ENCODE measurements at regions not wholly inside any gene's neighbourhood (a gene's known extent, or its start where the extent isn't known, plus 50 kb on each side); places are given as distances from the start of the nearest gene placed in this dataset.

DNA sequence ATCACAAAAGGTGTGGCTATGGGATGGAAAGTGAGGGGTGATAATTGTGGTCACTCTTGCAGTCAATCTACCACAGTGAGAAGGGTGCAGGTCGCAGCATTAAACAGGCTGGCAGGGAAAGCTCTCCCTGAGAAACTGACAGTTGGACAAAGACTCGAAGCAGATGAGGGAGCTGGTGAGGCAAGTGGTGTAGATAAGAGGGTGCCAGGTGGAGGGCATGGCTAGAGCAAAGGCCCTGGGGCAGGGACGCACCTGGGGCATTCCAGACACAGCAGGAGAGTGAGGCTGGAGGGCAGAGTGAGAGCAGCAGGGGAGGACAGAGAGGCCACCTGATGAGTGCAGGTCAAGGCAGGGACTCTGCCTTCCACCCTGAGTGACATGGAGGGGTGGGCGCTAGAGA lies 264.8 kb downstream of the PRDM2 start:
- Histone ChIP-seq H3K27ac (ENCODE audit: low read depth in 1 of 3, low read length in 2 of 3) (no peak overlapping the region), H3K36me3 (ENCODE audit: control insufficient read depth in 3 of 3, insufficient read depth in 2 of 3, low read depth in 1 of 3, low read length in 3 of 3) (no peaks in the 10 kb centered on the region), H3K9me3 (ENCODE audit: control insufficient read depth in 2 of 2, insufficient read depth in 1 of 2, low read depth in 1 of 2, low read length in 1 of 2) (peaks cover 0 to 7% of the 10 kb centered on the region in 2 donors), H3K4me1 (ENCODE audit: control insufficient read depth in 3 of 3, insufficient read depth in 2 of 3, low read depth in 1 of 3, low read length in 2 of 3) (no peaks in the 10 kb centered on the region), H3K27me3 (ENCODE audit: control insufficient read depth in 3 of 3, insufficient read depth in 3 of 3, low read length in 3 of 3) (peaks cover 0 to 2% (median 0%) of the 10 kb centered on the region in 3 donors), H3K4me3 (ENCODE audit: low read depth in 1 of 3, low read length in 3 of 3) (no peak overlapping the region)
- WGBS, 3 donors, result 58 to 73% (median 67%) methylated on average over 4 of the region's 4 CpGs
- FAIRE-seq (no peak), DNase-seq (no peak)

DNA sequence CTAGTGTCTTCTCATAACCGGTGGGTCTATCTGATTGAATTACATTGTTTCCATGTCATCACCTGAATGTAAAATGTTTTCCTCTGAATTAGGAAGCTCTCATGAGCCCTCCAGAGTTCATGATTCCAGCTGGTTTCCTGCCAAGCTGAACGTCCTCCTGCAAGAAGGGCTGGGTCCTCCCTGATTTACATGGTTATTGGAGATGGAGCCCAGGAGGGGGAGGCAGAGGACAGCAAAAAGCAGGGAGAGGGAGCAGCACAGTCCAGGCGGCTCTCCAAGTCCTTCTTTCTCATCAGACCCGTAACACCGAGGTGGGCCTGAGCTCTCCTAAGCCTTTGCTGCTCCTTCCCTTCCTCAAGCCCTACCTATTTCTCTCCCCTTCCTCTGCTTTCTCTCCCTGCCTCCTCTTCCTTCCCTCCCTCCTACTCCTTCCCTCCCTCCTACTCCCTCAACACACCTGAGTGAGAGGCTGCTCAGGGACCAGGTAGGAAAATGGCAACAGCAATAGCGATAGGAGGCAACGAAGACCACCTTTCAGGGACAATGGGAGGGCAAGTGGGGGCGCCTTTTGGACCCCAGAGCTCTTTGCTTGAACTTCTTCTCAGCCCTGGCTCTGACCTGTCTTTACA lies 265.9 kb downstream of the PRDM2 start:
- peaks cover under 1 to 12% of the 10 kb centered on the region in 2 donors for H3K9me3 ChIP-seq (ENCODE audit: control insufficient read depth in 2 of 2, insufficient read depth in 1 of 2, low read depth in 1 of 2, low read length in 1 of 2)
- H3K4me1 ChIP-seq (ENCODE audit: control insufficient read depth in 3 of 3, insufficient read depth in 2 of 3, low read depth in 1 of 3, low read length in 2 of 3), result no peaks in the 10 kb centered on the region
- H3K27me3 ChIP-seq (ENCODE audit: control insufficient read depth in 3 of 3, insufficient read depth in 3 of 3, low read length in 3 of 3), result peaks cover 0 to 2% (median 0%) of the 10 kb centered on the region in 3 donors
- DNase-seq (peak; percentile 56 to 69), FAIRE-seq (no peak)
- H3K4me3 ChIP-seq (ENCODE audit: low read depth in 1 of 3, low read length in 3 of 3), result no peak overlapping the region
- H3K27ac ChIP-seq (ENCODE audit: low read depth in 1 of 3, low read length in 2 of 3), result no peak overlapping the region
- 25 to 37% (median 29%) methylated on average over 8 of the region's 8 CpGs for WGBS, 3 donors
- no peaks in the 10 kb centered on the region for H3K36me3 ChIP-seq (ENCODE audit: control insufficient read depth in 3 of 3, insufficient read depth in 2 of 3, low read depth in 1 of 3, low read length in 3 of 3)

DNA sequence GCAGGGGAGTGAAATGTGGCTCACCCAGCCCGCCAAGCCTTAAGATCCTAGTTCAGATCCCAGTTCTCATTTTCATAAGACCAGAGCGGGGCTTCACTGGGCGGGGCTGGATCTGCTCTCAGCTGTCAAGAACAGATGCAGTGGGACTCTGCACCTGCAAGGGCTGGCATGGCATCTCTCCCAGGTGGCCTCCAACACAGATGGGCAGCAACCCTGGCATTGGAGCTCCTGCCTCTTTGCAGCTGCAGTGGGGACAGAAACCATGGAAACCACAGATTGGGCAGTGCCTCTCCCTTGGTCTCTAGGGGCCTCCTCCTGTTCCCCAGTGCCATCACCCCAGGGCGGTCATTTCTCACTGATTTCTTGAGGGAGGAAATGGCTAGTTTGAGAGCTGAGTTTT lies 267.7 kb downstream of the PRDM2 start:
- WGBS, 3 donors, result 86 to 91% (median 89%) methylated on average over 4 of the region's 4 CpGs
- no peaks in the 10 kb centered on the region for H3K36me3 ChIP-seq (ENCODE audit: control insufficient read depth in 3 of 3, insufficient read depth in 2 of 3, low read depth in 1 of 3, low read length in 3 of 3)
- H3K27ac ChIP-seq (ENCODE audit: low read depth in 1 of 3, low read length in 2 of 3), result no peak overlapping the region
- H3K9me3 ChIP-seq (ENCODE audit: control insufficient read depth in 2 of 2, insufficient read depth in 1 of 2, low read depth in 1 of 2, low read length in 1 of 2), result peaks cover 1 to 14% of the 10 kb centered on the region in 2 donors
- no peak for FAIRE-seq
- no peak overlapping the region for H3K4me3 ChIP-seq (ENCODE audit: low read depth in 1 of 3, low read length in 3 of 3)
- peaks cover 0 to 2% (median 0%) of the 10 kb centered on the region in 3 donors for H3K27me3 ChIP-seq (ENCODE audit: control insufficient read depth in 3 of 3, insufficient read depth in 3 of 3, low read length in 3 of 3)
- no peaks in the 10 kb centered on the region for H3K4me1 ChIP-seq (ENCODE audit: control insufficient read depth in 3 of 3, insufficient read depth in 2 of 3, low read depth in 1 of 3, low read length in 2 of 3)
- no peak for DNase-seq

DNA sequence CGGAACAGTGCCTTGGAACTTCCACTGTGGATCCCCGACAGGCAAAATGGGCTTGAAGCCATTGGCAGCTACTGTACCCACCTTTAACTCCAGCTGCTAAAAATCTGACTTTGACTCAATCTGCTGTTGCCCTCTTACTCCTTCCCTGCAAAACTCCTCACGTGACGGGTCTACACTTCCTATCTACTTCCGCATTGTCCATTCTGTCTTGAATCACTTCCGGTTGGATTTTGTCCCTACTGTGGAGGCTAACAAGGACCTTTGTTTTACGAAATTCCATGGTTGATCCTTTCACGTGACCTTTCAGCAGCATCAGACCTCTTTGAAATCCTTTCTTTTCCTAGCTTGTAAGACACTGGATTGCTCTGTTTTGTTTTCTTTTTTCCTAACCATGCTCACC lies 268.4 kb downstream of the PRDM2 start:
- H3K27me3 ChIP-seq (ENCODE audit: control insufficient read depth in 3 of 3, insufficient read depth in 3 of 3, low read length in 3 of 3), result peaks cover 0 to 2% (median 0%) of the 10 kb centered on the region in 3 donors
- H3K4me1 ChIP-seq (ENCODE audit: control insufficient read depth in 3 of 3, insufficient read depth in 2 of 3, low read depth in 1 of 3, low read length in 2 of 3), result no peaks in the 10 kb centered on the region
- no peak for FAIRE-seq
- no peak overlapping the region for H3K4me3 ChIP-seq (ENCODE audit: low read depth in 1 of 3, low read length in 3 of 3)
- peaks cover 1 to 14% of the 10 kb centered on the region in 2 donors for H3K9me3 ChIP-seq (ENCODE audit: control insufficient read depth in 2 of 2, insufficient read depth in 1 of 2, low read depth in 1 of 2, low read length in 1 of 2)
- DNase-seq, result no peak
- no peak overlapping the region for H3K27ac ChIP-seq (ENCODE audit: low read depth in 1 of 3, low read length in 2 of 3)
- H3K36me3 ChIP-seq (ENCODE audit: control insufficient read depth in 3 of 3, insufficient read depth in 2 of 3, low read depth in 1 of 3, low read length in 3 of 3), result no peaks in the 10 kb centered on the region
- 86 to 95% (median 94%) methylated on average over 8 of the region's 8 CpGs for WGBS, 3 donors

DNA sequence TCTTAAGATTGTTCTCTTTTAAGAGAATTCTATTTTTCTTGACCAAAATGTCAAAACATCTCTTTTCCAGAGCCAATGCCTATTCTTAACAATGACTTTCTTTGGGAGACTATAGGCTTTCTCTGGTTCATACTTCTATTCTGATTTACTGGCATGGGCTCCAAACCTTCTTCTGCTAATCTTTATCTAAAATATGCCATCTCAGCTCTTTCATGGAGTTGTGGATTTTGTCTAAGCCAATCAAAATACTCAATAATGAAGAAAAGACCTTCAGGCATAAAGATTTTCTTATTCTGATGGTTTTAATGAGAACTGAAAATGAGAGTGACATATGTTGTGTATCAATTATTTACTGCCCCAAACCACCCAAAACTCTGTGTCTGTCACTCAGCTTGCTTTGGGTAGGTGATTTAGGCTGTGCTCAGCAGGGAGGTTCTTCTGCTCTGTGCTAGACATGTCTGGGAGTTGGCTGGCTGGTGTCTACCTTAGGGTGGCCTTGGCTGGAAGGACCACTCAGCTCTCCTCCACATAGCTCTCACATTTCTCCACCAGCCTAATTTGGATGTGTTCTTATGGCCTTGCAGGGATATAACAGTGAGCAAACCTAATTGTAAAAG lies 270.8 kb downstream of the PRDM2 start:
- Histone ChIP-seq H3K27ac (ENCODE audit: low read depth in 1 of 3, low read length in 2 of 3) (no peak overlapping the region), H3K4me3 (ENCODE audit: low read depth in 1 of 3, low read length in 3 of 3) (no peak overlapping the region), H3K4me1 (ENCODE audit: control insufficient read depth in 3 of 3, insufficient read depth in 2 of 3, low read depth in 1 of 3, low read length in 2 of 3) (no peaks in the 10 kb centered on the region), H3K9me3 (ENCODE audit: control insufficient read depth in 2 of 2, insufficient read depth in 1 of 2, low read depth in 1 of 2, low read length in 1 of 2) (peaks cover 1 to 11% of the 10 kb centered on the region in 2 donors), H3K36me3 (ENCODE audit: control insufficient read depth in 3 of 3, insufficient read depth in 2 of 3, low read depth in 1 of 3, low read length in 3 of 3) (no peaks in the 10 kb centered on the region), H3K27me3 (ENCODE audit: control insufficient read depth in 3 of 3, insufficient read depth in 3 of 3, low read length in 3 of 3) (peaks cover 0 to 2% (median 0%) of the 10 kb centered on the region in 3 donors)
- FAIRE-seq (no peak), DNase-seq (no peak)

DNA sequence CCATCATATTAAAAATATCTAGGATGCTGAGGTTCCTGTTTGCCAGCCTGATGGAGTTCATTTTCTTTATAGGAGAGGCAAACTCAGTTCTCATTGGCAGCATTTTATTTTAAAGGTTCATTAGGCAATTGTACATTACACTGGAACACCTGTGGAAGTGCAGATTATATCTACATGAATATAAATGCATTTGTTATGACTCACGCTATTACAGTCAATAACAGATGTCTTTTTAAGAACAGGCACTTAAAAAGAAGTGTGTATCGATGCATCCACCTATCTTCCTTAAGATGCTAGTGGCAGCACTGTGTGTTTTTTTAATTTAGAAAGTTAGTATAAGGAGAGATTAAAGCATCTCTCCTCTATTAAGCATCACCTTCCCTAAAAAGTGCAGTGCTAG lies 276.5 kb downstream of the PRDM2 start:
- no peak for FAIRE-seq
- Histone ChIP-seq H3K4me3 (ENCODE audit: low read depth in 1 of 3, low read length in 3 of 3) (no peak overlapping the region), H3K36me3 (ENCODE audit: control insufficient read depth in 3 of 3, insufficient read depth in 2 of 3, low read depth in 1 of 3, low read length in 3 of 3) (no peaks in the 10 kb centered on the region), H3K9me3 (ENCODE audit: control insufficient read depth in 2 of 2, insufficient read depth in 1 of 2, low read depth in 1 of 2, low read length in 1 of 2) (no peaks in the 10 kb centered on the region), H3K27me3 (ENCODE audit: control insufficient read depth in 3 of 3, insufficient read depth in 3 of 3, low read length in 3 of 3) (no peaks in the 10 kb centered on the region), H3K4me1 (ENCODE audit: control insufficient read depth in 3 of 3, insufficient read depth in 2 of 3, low read depth in 1 of 3, low read length in 2 of 3) (no peaks in the 10 kb centered on the region), H3K27ac (ENCODE audit: low read depth in 1 of 3, low read length in 2 of 3) (no peak overlapping the region)
- WGBS, 3 donors, result 73 to 77% (median 73%) methylated on average over 2 of the region's 2 CpGs
- no peak for DNase-seq

DNA sequence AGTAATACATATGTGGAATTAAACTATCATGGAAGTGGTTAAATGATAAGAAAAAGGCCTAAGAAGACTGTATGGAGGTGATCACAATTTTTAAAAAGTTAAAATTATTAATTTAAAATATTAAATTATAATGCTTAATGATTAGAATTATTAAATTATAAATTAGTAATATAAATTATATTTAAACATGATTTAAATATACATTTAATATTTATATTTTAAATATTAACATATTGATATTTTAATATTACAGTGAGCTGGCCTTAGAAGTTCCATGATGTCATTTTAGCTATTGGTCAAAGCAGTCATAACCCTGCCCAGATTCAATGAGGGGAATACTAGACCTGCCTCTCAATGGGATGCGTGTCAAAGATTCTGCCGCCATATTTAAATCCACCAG lies 281.2 kb downstream of the PRDM2 start:
- Histone ChIP-seq H3K4me1 (ENCODE audit: control insufficient read depth in 3 of 3, insufficient read depth in 2 of 3, low read depth in 1 of 3, low read length in 2 of 3) (no peaks in the 10 kb centered on the region), H3K36me3 (ENCODE audit: control insufficient read depth in 3 of 3, insufficient read depth in 2 of 3, low read depth in 1 of 3, low read length in 3 of 3) (no peaks in the 10 kb centered on the region), H3K4me3 (ENCODE audit: low read depth in 1 of 3, low read length in 3 of 3) (no peak overlapping the region), H3K9me3 (ENCODE audit: control insufficient read depth in 2 of 2, insufficient read depth in 1 of 2, low read depth in 1 of 2, low read length in 1 of 2) (no peaks in the 10 kb centered on the region), H3K27ac (ENCODE audit: low read depth in 1 of 3, low read length in 2 of 3) (no peak overlapping the region), H3K27me3 (ENCODE audit: control insufficient read depth in 3 of 3, insufficient read depth in 3 of 3, low read length in 3 of 3) (no peaks in the 10 kb centered on the region)
- FAIRE-seq (no peak), DNase-seq (no peak)
- WGBS, 3 donors, result 95 to 98% (median 95%) methylated on average over 2 of the region's 2 CpGs

DNA sequence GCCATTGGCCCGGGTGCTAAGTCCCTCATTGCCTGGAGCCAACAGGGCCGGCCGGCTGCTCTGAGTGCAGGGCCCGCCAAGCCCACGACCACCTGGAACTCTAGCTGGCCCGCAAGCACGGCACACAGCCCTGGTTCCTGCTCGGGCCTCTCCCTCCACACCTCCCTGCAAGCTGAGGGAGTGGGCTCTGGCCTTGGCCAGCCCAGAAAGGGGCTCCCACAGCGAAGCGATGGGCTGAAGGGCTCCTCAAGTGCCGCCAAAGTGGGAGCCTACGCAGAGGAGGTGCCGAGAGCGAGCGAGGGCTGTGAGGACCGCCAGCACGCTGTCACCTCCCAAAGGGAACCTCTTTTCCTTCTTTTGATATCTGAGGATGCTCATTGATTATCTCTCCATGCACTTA lies 283.4 kb downstream of the PRDM2 start:
- WGBS, 3 donors, result 90 to 94% (median 91%) methylated on average over 15 to 17 of the region's 17 CpGs
- no peaks in the 10 kb centered on the region for H3K27me3 ChIP-seq (ENCODE audit: control insufficient read depth in 3 of 3, insufficient read depth in 3 of 3, low read length in 3 of 3)
- no peaks in the 10 kb centered on the region for H3K36me3 ChIP-seq (ENCODE audit: control insufficient read depth in 3 of 3, insufficient read depth in 2 of 3, low read depth in 1 of 3, low read length in 3 of 3)
- H3K27ac ChIP-seq (ENCODE audit: low read depth in 1 of 3, low read length in 2 of 3), result no peak overlapping the region
- FAIRE-seq (no peak), DNase-seq (no peak)
- H3K4me3 ChIP-seq (ENCODE audit: low read depth in 1 of 3, low read length in 3 of 3), result no peak overlapping the region
- H3K9me3 ChIP-seq (ENCODE audit: control insufficient read depth in 2 of 2, insufficient read depth in 1 of 2, low read depth in 1 of 2, low read length in 1 of 2), result peaks cover 0 to 3% of the 10 kb centered on the region in 2 donors
- no peaks in the 10 kb centered on the region for H3K4me1 ChIP-seq (ENCODE audit: control insufficient read depth in 3 of 3, insufficient read depth in 2 of 3, low read depth in 1 of 3, low read length in 2 of 3)

DNA sequence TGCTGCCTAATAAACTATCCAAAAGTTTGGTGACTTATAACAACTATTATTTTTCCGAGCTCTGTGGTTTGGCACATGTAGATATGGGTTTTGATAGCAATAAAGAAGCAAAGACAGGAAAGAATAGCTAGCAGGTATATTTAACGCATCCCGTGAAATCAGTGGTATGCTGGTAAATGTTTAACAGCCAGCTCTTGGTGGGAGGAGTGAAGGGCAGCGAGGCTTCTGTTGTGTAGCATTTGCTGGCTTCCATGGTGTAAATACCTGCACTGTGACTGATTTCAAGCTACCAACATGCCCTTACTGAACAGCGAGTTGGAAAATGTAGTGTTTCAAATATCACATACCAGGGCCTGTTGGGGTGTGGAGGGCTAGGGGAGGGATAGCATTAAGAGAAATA lies 291.0 kb downstream of the PRDM2 start:
- H3K27ac ChIP-seq (ENCODE audit: low read depth in 1 of 3, low read length in 2 of 3), result no peak overlapping the region
- H3K4me3 ChIP-seq (ENCODE audit: low read depth in 1 of 3, low read length in 3 of 3), result no peak overlapping the region
- no peak for FAIRE-seq
- peaks cover 0 to 4% of the 10 kb centered on the region in 2 donors for H3K9me3 ChIP-seq (ENCODE audit: control insufficient read depth in 2 of 2, insufficient read depth in 1 of 2, low read depth in 1 of 2, low read length in 1 of 2)
- H3K4me1 ChIP-seq (ENCODE audit: control insufficient read depth in 3 of 3, insufficient read depth in 2 of 3, low read depth in 1 of 3, low read length in 2 of 3), result no peaks in the 10 kb centered on the region
- no peaks in the 10 kb centered on the region for H3K27me3 ChIP-seq (ENCODE audit: control insufficient read depth in 3 of 3, insufficient read depth in 3 of 3, low read length in 3 of 3)
- peak in 1 of 2 donors; percentile 30 for DNase-seq
- no peaks in the 10 kb centered on the region for H3K36me3 ChIP-seq (ENCODE audit: control insufficient read depth in 3 of 3, insufficient read depth in 2 of 3, low read depth in 1 of 3, low read length in 3 of 3)
- WGBS, 3 donors, result 51 to 64% (median 59%) methylated on average over 5 of the region's 5 CpGs

All from small intestine (tissue), 7 donors.